Sigmoid colon (tissue), 6 donors: ENCODE measurements at regions not wholly inside any gene's neighbourhood (a gene's known extent, or its start where the extent isn't known, plus 50 kb on each side); places are given as distances from the start of the nearest gene placed in this dataset.

Source experiments
- DNase-seq: peaks from one replicate; pipeline ENCODE4 v3.0.0-alpha.2; 2019
- H3K27ac ChIP-seq, 4 donors: fragments of 200-600 bp; sonication (generic); one replicate each; pipeline ENCODE4 v1.5.1; 2016 to 2019; ENCODE audit warnings: mild to moderate bottlenecking in 1 of 4
- H3K27me3 ChIP-seq, 3 donors: fragments of 200-600 bp; sonication (generic); one replicate each; pipeline ENCODE4 v1.5.1; 2019; ENCODE audit warnings: mild to moderate bottlenecking in 1 of 3
- H3K36me3 ChIP-seq, 4 donors: fragments of 200-600 bp; sonication (generic); one replicate each; pipeline ENCODE4 v1.5.1; 2016 to 2019
- H3K4me1 ChIP-seq, 4 donors: fragments of 200-600 bp; sonication (generic); one replicate each; pipeline ENCODE4 v1.5.1; 2017 to 2019
- H3K4me3 ChIP-seq, 4 donors: fragments of 200-600 bp; sonication (generic); one replicate each; pipeline ENCODE4 v1.5.1; 2017 to 2019; ENCODE audit warnings: mild to moderate bottlenecking in 2 of 4, moderate library complexity in 1 of 4
- H3K9me3 ChIP-seq, 4 donors: fragments of 200-600 bp in 3 of 4; sonication (generic) in 3 of 4; one replicate each; pipeline versions ENCODE4 v1.5.1 to v1.6.1; 2013 to 2019
- CTCF ChIP-seq, 4 experiments: fragments of 450-650 bp in 3 of 4; fragments of 200-600 bp in 1 of 4; IDR thresholded peaks; one replicate each; pipeline ENCODE4 v1.5.1; 2016 to 2019; ENCODE audit warnings: antibody characterized with exemption in 4 of 4, mild to moderate bottlenecking in 3 of 4, moderate library complexity in 2 of 4
- EP300 ChIP-seq, 4 donors: sonication (generic); formaldehyde crosslinking; IDR thresholded peaks; one replicate each; pipeline ENCODE4 v1.6.1; 2017; ENCODE audit warnings: antibody characterized with exemption in 4 of 4
- POLR2A ChIP-seq, 2 donors: fragments of 450-650 bp; IDR thresholded peaks; one replicate each; pipeline ENCODE4 v1.6.1; 2016; ENCODE audit warnings: antibody characterized with exemption in 2 of 2, mild to moderate bottlenecking in 2 of 2, moderate library complexity in 2 of 2
- POLR2AphosphoS5 ChIP-seq, 4 donors: sonication (generic); formaldehyde crosslinking; IDR thresholded peaks; one replicate each; pipeline ENCODE4 v1.6.1; 2017; ENCODE audit warnings: antibody characterized with exemption in 4 of 4
- WGBS, 2 donors: extraction: QIAGEN DNeasy Blood & Tissue Kit; methylation state at CpG; one replicate each; pipeline ENCODE4 v1.1.7; 2013; 5-methylcytosine and 5-hydroxymethylcytosine counted together
- intact Hi-C: fragments of 100-400 bp; cut with DNase I; formaldehyde crosslinking; loops from one replicate; pipeline ENCODE4 v1.15.1; 2023
- donor health status: healthy with polysubstance abuse.
- donor health status: healthy.

GRCh38 chr2:219887870-219888269 lies 260.4 kb downstream of the SLC4A3 start:
- DNase-seq: no peak
- H3K36me3 ChIP-seq: no peaks in the 10 kb centered on the region
- no peak overlapping the region for H3K4me3 ChIP-seq
- no peak overlapping the region for H3K27ac ChIP-seq
- no peaks in the 10 kb centered on the region for H3K4me1 ChIP-seq
- 74 to 80% methylated on average over 4 of the region's 4 CpGs for WGBS, 2 donors
- intact Hi-C loops: no loop called here
- TF ChIP-seq EP300 (IDR thresholded peaks at IDR 0.05) (no peak), CTCF (IDR thresholded peaks at IDR 0.05) (no peak), POLR2A (IDR thresholded peaks at IDR 0.05) (no peak), POLR2AphosphoS5 (IDR thresholded peaks at IDR 0.05) (no peak)
- H3K9me3 ChIP-seq: no peaks in the 10 kb centered on the region
- H3K27me3 ChIP-seq: no peaks in the 10 kb centered on the region

- 72 to 78% methylated on average over 2 of the region's 2 CpGs for WGBS, 2 donors
- H3K4me3 ChIP-seq: no peak overlapping the region
- no peaks in the 10 kb centered on the region for H3K4me1 ChIP-seq
- no peaks in the 10 kb centered on the region for H3K36me3 ChIP-seq
- DNase-seq: no peak
- intact Hi-C loops: no loop called here
- TF ChIP-seq POLR2A (IDR thresholded peaks at IDR 0.05): no peak
- no peak overlapping the region for H3K27ac ChIP-seq
- no peaks in the 10 kb centered on the region for H3K27me3 ChIP-seq
- no peaks in the 10 kb centered on the region for H3K9me3 ChIP-seq
Measured at GRCh38 chr2:219893541-219893940, 266.1 kb downstream of the SLC4A3 start.

GRCh38 chr2:219897456-219897855 lies 270.0 kb downstream of the SLC4A3 start:
- no peak for DNase-seq
- 43 to 50% methylated on average over 3 of the region's 3 CpGs for WGBS, 2 donors
- intact Hi-C loops: no loop called here

GRCh38 chr2:219901155-219901554 lies 273.7 kb downstream of the SLC4A3 start:
- Histone ChIP-seq H3K27ac (no peak overlapping the region), H3K27me3 (no peaks in the 10 kb centered on the region), H3K9me3 (no peaks in the 10 kb centered on the region), H3K36me3 (no peaks in the 10 kb centered on the region), H3K4me1 (no peaks in the 10 kb centered on the region), H3K4me3 (no peak overlapping the region)
- no peak for DNase-seq
- 66% methylated on average over 7 of the region's 7 CpGs for WGBS, 2 donors
- TF ChIP-seq CTCF (IDR thresholded peaks at IDR 0.05) (no peak), POLR2AphosphoS5 (IDR thresholded peaks at IDR 0.05) (no peak), POLR2A (IDR thresholded peaks at IDR 0.05) (no peak), EP300 (IDR thresholded peaks at IDR 0.05) (no peak)
- intact Hi-C loops: no loop called here

More at GRCh38 chr2:219897456-219897855, 270.0 kb downstream of the SLC4A3 start:
- H3K27me3 ChIP-seq: no peaks in the 10 kb centered on the region
- TF ChIP-seq CTCF (IDR thresholded peaks at IDR 0.05) (no peak), POLR2AphosphoS5 (IDR thresholded peaks at IDR 0.05) (no peak), POLR2A (IDR thresholded peaks at IDR 0.05) (no peak), EP300 (IDR thresholded peaks at IDR 0.05) (no peak)
- H3K36me3 ChIP-seq: no peaks in the 10 kb centered on the region
- no peak overlapping the region for H3K4me3 ChIP-seq
- no peaks in the 10 kb centered on the region for H3K4me1 ChIP-seq
- H3K9me3 ChIP-seq: no peaks in the 10 kb centered on the region
- no peak overlapping the region for H3K27ac ChIP-seq

- intact Hi-C loops: no loop called here
- Histone ChIP-seq H3K27me3 (no peaks in the 10 kb centered on the region), H3K27ac (no peak overlapping the region), H3K9me3 (no peaks in the 10 kb centered on the region), H3K4me1 (no peaks in the 10 kb centered on the region), H3K36me3 (no peaks in the 10 kb centered on the region), H3K4me3 (no peak overlapping the region)
- no peak for TF ChIP-seq CTCF (IDR thresholded peaks at IDR 0.05)
- TF ChIP-seq EP300 (IDR thresholded peaks at IDR 0.05): no peak
- TF ChIP-seq POLR2AphosphoS5 (IDR thresholded peaks at IDR 0.05): no peak
- TF ChIP-seq POLR2A (IDR thresholded peaks at IDR 0.05): no peak
- no peak for DNase-seq
- 34 to 56% methylated on average over 10 of the region's 10 CpGs for WGBS, 2 donors
Measured at GRCh38 chr2:219902891-219903552, 275.6 kb downstream of the SLC4A3 start.
